ENCODE measurements at regions not wholly inside any gene's neighbourhood (a gene's known extent, or its start where the extent isn't known, plus 50 kb on each side); places are given as distances from the start of the nearest gene placed in this dataset.

- no peak overlapping the region for H3K4me3 ChIP-seq (ENCODE audit: low read depth, low read length)
- DNase-seq (ENCODE audit: low read depth): no peak
- no peak for TF ChIP-seq CTCF (IDR thresholded peaks at IDR 0.05; ENCODE audit: insufficient read depth, low read depth, low read length)
Measured at GRCh38 chr16:86060381-86061317, 161.7 kb downstream of the IRF8 start.

GRCh38 chr16:86061318-86061695, 162.3 kb downstream of the IRF8 start:
- DNase-seq (ENCODE audit: low read depth): no peak
- TF ChIP-seq CTCF (IDR thresholded peaks at IDR 0.05; ENCODE audit: insufficient read depth, low read depth, low read length): no peak
- no peak overlapping the region for H3K4me3 ChIP-seq (ENCODE audit: low read depth, low read length)

GRCh38 chr16:86061721-86062120, 162.8 kb downstream of the IRF8 start:
- H3K4me3 ChIP-seq (ENCODE audit: low read depth, low read length): no peak overlapping the region
- TF ChIP-seq CTCF (IDR thresholded peaks at IDR 0.05; ENCODE audit: insufficient read depth, low read depth, low read length): no peak
- peak; percentile 10 for DNase-seq (ENCODE audit: low read depth)

- no peak overlapping the region for H3K4me3 ChIP-seq (ENCODE audit: low read depth, low read length)
- DNase-seq (ENCODE audit: low read depth): no peak
- no peak for TF ChIP-seq CTCF (IDR thresholded peaks at IDR 0.05; ENCODE audit: insufficient read depth, low read depth, low read length)
Measured at GRCh38 chr16:86062271-86062965, 163.5 kb downstream of the IRF8 start.

- H3K4me3 ChIP-seq (ENCODE audit: low read depth, low read length): no peak overlapping the region
- DNase-seq (ENCODE audit: low read depth): no peak
- no peak for TF ChIP-seq CTCF (IDR thresholded peaks at IDR 0.05; ENCODE audit: insufficient read depth, low read depth, low read length)
Measured at GRCh38 chr16:86063760-86064405, 164.9 kb downstream of the IRF8 start.

GRCh38 chr16:86064431-86065250, 165.7 kb downstream of the IRF8 start:
- no peak for DNase-seq (ENCODE audit: low read depth)
- H3K4me3 ChIP-seq (ENCODE audit: low read depth, low read length): no peak overlapping the region
- no peak for TF ChIP-seq CTCF (IDR thresholded peaks at IDR 0.05; ENCODE audit: insufficient read depth, low read depth, low read length)

Data from fibroblast of villous mesenchyme (primary cell).